ENCODE measurements at regions not wholly inside any gene's neighbourhood (a gene's known extent, or its start where the extent isn't known, plus 50 kb on each side); places are given as distances from the start of the nearest gene placed in this dataset.

DNA sequence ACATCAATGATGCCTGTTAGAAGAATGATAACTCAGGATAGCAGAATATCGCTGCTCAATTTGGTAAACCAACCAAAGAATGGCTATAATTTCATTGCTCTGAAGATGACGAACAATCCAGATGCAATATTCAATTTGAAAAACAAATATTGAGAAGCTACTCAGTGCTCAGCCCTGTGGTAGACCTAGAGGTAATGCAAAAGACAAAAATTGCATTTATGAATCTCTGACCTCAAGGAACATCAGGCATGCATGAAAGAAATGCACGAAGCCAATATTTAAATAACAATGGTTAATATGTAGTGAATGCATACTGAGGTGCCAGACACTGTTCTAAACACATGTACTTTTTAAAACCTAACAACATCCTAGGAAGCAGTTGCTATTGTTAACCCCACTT lies 298.6 kb upstream of the TMTC1 start:
- no peak for DNase-seq

DNA sequence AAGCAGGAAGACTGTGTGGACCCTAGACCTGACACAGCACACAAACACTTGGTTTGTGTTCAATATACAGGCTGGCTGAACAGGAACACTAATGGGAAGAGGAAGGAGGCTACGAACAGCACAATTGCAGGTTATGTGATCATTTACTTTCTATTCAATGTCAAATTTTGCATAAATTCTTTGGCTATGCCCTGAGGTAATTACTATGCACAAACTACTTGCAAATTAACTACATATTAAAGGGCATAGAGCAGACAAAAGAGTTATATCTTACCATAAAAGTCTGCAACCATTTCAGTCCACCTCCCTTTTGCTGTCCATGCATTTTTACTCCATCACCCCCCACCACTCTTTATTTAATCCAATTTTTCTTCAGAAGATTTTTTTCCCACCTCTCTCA lies 291.2 kb upstream of the TMTC1 start:
- DNase-seq: no peak

DNA sequence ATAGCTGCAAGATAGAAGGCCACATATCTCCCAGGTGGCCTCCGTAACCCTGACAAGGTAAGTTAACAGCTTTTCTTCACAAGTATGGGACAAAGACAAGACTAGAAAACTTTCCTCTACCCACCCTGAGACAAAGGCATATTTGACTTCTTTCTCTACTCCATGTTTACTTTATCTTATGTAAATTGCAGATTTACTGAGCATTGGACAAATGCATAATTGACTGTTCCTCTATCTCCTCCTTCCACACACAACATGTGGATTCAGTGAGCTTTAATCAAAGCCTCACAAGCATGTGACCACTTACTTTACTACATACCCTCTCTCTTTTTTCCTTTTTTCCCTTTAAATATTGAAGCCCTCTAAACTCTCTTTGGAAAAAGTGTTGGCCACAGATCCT lies 289.1 kb upstream of the TMTC1 start:
- no peak for DNase-seq

GRCh38 chr12:30067146-30067545 lies 283.4 kb upstream of the TMTC1 start:
- peak; percentile 61 for DNase-seq

GRCh38 chr12:30064906-30065305 lies 281.2 kb upstream of the TMTC1 start:
- DNase-seq: no peak

DNA sequence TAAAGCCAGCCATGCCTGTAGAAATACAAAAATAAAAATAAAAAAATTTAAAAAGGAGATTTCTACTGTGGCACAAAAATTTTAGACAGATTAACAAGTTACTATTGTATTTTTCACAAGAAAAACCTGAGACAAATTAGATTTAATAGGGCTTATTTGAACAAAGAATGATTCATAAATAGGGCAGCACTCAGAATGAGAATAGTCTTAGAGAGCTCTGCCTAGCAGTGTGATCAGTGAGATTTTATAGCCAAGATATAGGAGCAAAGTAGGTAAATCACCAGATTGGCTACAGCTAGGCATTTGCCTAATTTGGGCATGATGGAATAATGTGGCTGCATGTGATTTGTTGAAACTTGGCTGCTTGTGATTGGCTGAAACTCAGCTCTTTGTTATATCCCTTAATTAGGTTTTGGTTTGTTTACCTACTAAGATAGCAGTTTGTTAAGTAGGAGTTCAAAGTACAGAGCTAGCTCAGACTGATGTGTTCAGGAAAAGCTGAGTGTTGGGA lies 279.7 kb upstream of the TMTC1 start:
- DNase-seq: no peak

DNA sequence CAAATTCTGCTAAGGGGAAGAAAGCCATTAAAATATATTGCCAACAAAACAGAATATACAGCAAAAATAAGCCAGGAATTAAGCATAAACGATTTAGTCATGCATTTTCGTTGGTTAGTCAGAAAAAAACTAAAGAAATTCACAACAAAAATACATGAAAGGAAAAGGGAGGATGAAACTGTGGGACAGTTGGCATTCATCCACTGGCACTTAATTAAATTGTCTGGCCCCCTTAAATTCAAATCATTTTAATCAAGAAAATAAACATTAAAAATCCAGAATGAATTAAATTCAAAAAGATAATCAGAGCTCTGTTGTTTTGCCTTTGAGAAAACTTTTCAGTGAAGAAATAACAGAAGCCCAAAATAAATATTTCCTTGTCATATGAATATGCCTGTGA lies 264.6 kb upstream of the TMTC1 start:
- no peak for DNase-seq

DNA sequence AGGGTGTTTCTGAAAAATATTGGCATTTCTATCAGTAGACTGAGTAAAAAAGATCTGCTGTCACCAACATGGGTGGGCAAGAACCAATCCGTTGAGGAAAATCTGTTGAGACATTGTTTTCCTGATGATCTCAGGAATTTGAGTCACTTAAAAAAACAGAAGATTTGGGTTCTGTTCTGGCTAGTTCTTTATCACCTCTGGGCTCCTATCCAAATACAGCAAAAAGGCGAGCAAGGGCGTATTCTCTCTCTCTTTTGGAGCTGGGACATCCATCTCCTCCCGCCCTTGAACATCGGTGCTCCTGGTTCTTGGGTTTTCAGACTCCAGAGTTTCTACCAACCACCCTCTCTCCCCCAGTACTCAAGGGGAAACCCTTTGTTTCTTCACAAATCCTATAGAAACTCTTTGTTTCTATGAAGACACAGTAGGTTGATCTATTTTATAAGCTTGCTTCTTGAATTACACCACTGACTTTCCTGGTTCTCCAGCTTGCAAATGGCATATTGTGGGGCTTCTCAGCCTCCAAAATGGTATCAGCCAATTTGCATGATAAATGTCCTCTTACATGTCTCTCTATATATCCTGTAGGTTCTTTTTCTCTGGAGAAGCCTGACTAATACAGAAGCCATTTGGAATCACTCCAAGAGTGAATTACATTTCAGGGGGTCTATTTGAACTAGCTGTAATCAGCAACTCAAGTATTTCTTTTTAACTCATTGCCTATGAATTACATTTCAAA lies 263.9 kb upstream of the TMTC1 start:
- peak; percentile 88 for DNase-seq

DNA sequence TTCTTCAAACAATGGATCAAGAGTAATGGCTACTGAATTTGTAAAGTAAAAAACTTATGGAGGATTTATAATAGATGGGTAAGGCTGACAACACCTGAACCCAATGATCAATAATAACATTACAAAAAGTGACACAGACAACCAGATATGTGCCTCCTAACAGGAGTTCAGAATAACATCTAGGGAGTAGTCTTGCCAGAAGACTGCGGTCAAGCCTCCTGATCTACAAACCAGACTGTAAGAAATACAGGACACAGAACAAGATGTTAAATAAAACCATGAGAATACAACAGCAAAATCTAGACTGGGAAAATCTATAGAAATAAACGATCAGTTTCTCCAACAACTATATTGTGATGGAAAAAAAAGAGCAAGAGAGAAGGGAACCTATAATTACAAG lies 262.6 kb upstream of the TMTC1 start:
- no peak for DNase-seq

DNA sequence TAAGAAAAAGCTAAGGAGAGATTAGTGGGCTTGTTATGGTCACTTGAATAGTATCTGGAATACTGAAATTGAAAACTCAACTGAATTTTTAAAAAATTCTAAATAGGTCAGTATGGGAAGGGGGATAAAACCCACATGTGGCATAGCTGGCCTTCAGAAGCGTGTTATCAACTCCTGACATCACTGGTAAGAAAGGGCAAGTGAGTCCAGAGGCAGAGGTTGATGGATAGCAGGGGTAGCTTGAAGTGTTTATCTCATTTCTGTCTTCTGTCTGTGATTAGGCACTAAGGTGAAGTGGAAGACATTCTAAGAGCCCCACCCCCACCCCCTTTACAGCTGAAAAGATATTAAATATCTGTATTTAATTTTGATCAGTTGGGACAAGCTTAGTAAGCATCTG lies 261.4 kb upstream of the TMTC1 start:
- DNase-seq: no peak

GRCh38 chr12:30044206-30044605 lies 260.5 kb upstream of the TMTC1 start:
- DNase-seq: no peak

DNA sequence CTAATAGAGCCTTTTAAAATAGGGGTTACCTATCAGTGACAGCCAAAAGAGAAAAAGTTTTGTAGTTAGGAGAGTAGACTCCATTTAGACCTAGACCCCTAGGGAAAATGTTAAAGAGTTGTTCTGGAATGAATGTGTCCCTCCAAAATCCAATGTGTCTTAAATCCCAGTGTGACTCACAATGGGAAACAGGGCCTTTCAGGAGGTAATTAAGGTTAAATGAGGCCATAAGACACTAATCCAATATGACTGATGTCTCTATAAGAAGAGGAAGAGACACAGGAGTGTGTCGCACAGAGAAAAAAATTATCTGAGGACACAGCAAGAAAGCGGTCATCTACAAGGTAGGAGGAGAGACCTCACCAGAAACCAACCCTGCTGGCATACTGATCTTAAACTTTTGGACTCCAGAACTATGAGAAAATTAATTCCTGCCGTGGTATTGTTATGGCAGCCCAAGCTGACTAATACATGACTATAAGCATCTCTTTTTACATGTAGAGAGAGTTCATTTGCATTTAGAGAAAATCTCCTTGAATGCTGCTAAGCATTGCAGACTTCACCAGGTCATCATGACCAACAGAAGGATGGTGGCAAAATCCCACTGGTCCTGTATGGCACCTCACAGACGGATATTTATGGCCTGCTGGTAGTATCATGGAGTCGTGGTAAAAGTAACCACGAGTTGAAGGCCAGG lies 259.6 kb upstream of the TMTC1 start:
- DNase-seq: peak; percentile 33

- DNase-seq: no peak
Measured at GRCh38 chr12:30041096-30041495, 257.4 kb upstream of the TMTC1 start.

GRCh38 chr12:30030693-30031374 lies 247.1 kb upstream of the TMTC1 start:
- DNase-seq: no peak

GRCh38 chr12:30026621-30027234 lies 243.0 kb upstream of the TMTC1 start:
- DNase-seq: peak; percentile 88

GRCh38 chr12:30025317-30025716 lies 241.6 kb upstream of the TMTC1 start:
- DNase-seq: no peak

- DNase-seq: peak; percentile 54
Measured at GRCh38 chr12:30023186-30023585, 239.4 kb upstream of the TMTC1 start.

DNA sequence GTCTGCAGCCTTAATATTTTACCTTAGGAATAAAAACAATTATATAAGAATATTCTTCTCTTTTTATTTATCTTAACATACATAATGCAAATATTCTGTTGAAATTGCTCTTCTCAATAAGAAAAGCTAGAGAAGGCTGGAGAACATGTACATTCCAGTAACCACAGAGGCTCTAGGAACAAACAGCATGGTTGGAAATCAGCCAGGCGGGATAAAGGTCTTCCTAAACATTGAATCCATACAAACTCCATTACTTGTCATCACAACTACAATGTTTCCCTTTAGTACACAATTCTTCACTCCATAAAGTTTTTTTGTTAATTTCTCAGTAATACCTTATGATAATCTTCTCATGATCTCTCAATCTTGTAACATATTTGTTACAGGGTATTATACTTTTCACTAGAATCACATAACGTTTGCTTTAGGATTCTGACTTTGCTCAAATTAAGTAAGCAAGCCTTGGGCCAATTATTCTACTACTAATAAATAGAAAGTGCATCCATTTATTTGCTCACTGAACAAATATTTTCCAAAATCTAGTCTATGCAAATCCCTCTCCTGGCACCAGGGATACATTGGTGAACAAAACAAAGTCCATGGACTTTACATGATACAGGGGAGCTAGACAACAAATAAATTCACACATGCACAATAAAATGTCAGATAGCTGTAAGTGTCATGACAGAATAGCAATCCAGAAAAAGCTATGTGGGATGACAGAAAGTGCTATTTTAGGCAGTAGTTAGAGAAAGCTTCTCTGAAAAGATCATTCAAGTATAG lies 237.5 kb upstream of the TMTC1 start:
- peak; percentile 38 for DNase-seq

DNA sequence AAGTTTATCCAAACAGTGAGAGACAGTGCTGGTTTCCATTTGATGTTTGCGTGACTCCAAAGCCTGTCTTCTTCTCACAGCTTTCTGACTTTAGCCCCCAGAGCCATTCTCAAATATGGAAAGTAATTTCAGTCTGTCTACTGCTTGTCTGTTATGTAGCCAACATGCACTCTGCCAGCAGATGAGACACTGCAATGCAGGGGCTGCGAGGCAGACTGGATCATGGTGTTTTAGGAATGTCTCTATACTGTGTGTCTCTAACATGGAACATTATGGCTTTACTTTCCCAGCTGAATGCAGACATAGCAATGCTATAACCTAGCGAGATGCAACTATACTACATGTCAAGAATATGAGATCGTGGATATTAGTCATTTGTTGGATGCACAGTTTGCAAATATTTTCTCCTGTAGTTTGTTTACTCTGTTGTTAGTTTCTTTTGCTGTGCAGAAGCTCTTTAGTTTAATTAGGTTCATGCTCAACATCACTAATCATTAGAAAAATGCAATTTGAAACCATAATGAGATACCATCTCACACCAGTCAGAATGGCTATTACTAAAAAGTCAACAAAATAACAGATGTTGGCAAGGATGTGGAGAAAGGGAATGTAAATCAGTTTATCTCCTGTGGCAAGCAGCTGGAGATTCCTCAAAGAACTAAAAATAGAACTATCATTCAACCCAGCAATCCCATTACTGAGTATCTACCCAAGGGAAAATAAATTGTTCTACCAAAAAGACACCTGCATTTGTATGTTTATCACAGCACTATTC lies 235.8 kb upstream of the TMTC1 start:
- DNase-seq: peak; percentile 27

DNA sequence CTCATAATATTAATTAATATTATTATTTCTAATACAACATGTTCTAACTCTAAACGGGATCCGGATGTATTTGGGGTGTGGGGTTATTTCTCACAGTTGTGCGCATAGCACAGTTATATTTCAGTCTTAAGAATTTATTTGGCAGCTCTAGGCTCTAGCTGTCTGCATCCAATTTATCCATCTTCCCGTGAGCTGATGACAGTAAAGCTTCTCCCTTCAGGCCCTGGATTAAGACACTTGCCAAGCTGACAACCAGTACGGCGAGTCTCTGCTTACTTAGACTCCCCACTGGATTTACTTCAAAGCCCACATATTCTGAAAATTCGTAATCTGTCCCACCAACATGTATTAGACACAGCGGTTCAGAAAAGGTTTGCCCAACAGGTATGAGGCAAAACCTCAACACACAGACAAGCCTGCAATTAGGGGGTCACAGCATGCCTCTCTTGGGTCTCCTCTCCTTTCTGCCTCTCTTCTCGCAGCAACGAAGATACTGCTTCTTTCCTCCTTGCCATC lies 232.9 kb upstream of the TMTC1 start:
- DNase-seq: no peak

DNA sequence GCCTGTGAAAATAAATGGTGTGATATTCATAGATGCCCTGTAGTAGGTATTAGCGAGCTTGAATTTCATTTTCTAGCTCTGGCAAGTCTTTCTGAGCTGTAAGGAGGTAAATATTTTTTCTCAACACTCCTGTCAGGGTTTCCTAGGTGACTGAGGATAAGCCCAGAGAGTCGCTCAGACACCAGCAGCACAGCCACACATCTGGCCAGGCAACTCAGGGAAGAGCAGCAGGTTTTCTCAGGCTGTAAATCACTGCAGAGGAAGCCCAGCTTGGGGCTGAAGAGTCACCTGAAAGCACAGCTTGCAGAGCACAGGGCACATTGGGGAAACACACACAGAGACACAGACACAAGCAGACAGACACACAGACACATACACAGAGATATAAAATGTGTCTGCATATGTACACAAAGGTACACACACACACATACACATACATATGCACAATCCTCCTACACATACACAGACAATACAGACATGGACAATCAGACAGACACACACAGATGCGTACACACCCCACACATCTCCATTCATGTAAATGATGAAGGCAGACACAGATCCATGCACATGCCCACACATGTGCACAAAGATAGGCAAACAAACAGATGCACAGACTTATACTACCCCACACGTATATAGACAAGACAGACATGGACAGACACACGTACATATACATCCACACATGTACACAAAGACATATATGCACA lies 232.0 kb upstream of the TMTC1 start:
- no peak for DNase-seq

All from fibroblast of skin of back (primary cell).